Naive thymus-derived CD4-positive, alpha-beta T cell (primary cell): ENCODE measurements at regions not wholly inside any gene's neighbourhood (a gene's known extent, or its start where the extent isn't known, plus 50 kb on each side); places are given as distances from the start of the nearest gene placed in this dataset.

Source experiments
- ATAC-seq: fragments of 150-1000 bp; cut with Tn5 transposase; 2 replicates; pipeline ENCODE4 v1.10.0; 2021; ENCODE audit warnings: mild to moderate bottlenecking, moderate library complexity
- CTCF ChIA-PET: fragments of 350-600 bp; sonication (Branson Sonifier 250); formaldehyde crosslinking; loops from one replicate; lab custom pipeline; 2021; ENCODE audit warnings: antibody characterized with exemption; lab: Charles Lee
- POLR2A ChIA-PET: fragments of 350-600 bp; sonication (Branson Sonifier 250); formaldehyde crosslinking; loops from one replicate; lab custom pipeline; 2021; ENCODE audit warnings: antibody characterized with exemption, inconsistent platforms; lab: Charles Lee
- DNase-seq, 9 donors: peaks; one replicate each; pipeline versions ENCODE4 v3.0.0 to v3.0.0-alpha.2; 2020 to 2022; ENCODE audit warnings: mixed read lengths in 1 of 9
- H3K27ac ChIP-seq: one replicate; pipeline ENCODE4 v1.7.0; 2013; ENCODE audit warnings: mild to moderate bottlenecking, low read depth, low read length, moderate library complexity
- H3K27me3 ChIP-seq, 2 donors: one replicate each; pipeline ENCODE4 v1.7.0; 2013; ENCODE audit warnings: low read length in 2 of 2, mild to moderate bottlenecking in 2 of 2, moderate library complexity in 2 of 2; ENCODE audit not compliant: control insufficient read depth in 2 of 2, insufficient read depth in 2 of 2
- H3K36me3 ChIP-seq, 3 experiments: 1 replicate in 2 of 3; 2 replicates in 1 of 3; pipeline ENCODE4 v1.7.0; 2013; ENCODE audit warnings: low read length in 3 of 3, mild to moderate bottlenecking in 3 of 3, moderate library complexity in 1 of 3; ENCODE audit not compliant: insufficient read depth in 3 of 3, control insufficient read depth in 2 of 3
- H3K4me1 ChIP-seq, 2 donors: one replicate each; pipeline ENCODE4 v1.7.0; 2013; ENCODE audit warnings: low read length in 2 of 2, mild to moderate bottlenecking in 2 of 2, moderate library complexity in 1 of 2; ENCODE audit not compliant: control insufficient read depth in 2 of 2, insufficient read depth in 2 of 2
- H3K4me3 ChIP-seq: 2 replicates; pipeline ENCODE4 v1.7.0; 2013; ENCODE audit warnings: mild to moderate bottlenecking, low read length
- H3K9me3 ChIP-seq, 3 experiments: 1 replicate in 2 of 3; 2 replicates in 1 of 3; pipeline ENCODE4 v1.7.0; 2013; ENCODE audit warnings: low read length in 3 of 3; ENCODE audit not compliant: control insufficient read depth in 2 of 3
- H3K27ac Mint-ChIP-seq, 9 donors: one replicate each; pipeline ENCODE4 v1.8.0; 2020 to 2022; ENCODE audit warnings: mixed read lengths in 9 of 9, mild to moderate bottlenecking in 8 of 9, moderate library complexity in 5 of 9, inconsistent platforms in 2 of 9
- H3K27me3 Mint-ChIP-seq, 5 donors: one replicate each; pipeline ENCODE4 v1.8.0; 2021 to 2022; ENCODE audit warnings: mixed read lengths in 5 of 5, mild to moderate bottlenecking in 1 of 5
- H3K36me3 Mint-ChIP-seq, 5 donors: one replicate each; pipeline ENCODE4 v1.8.0; 2020 to 2022; ENCODE audit warnings: mixed read lengths in 5 of 5, mild to moderate bottlenecking in 3 of 5, inconsistent platforms in 1 of 5
- H3K4me1 Mint-ChIP-seq, 7 donors: one replicate each; pipeline ENCODE4 v1.8.0; 2020 to 2022; ENCODE audit warnings: mixed read lengths in 7 of 7, mild to moderate bottlenecking in 3 of 7, inconsistent platforms in 1 of 7
- H3K4me3 Mint-ChIP-seq, 10 donors: one replicate each; pipeline ENCODE4 v1.8.0; 2020 to 2022; ENCODE audit warnings: mild to moderate bottlenecking in 10 of 10, mixed read lengths in 10 of 10, moderate library complexity in 6 of 10, inconsistent platforms in 2 of 10
- H3K9me3 Mint-ChIP-seq, 11 donors: one replicate each; pipeline ENCODE4 v1.8.0; 2020 to 2022; ENCODE audit warnings: mixed read lengths in 11 of 11, mild to moderate bottlenecking in 4 of 11, inconsistent platforms in 1 of 11, moderate library complexity in 1 of 11
- intact Hi-C, 2 donors: fragments of 100-400 bp; cut with micrococcal nuclease; formaldehyde crosslinking; loops; one replicate each; pipeline ENCODE4 v1.15.1; 2023

GRCh38 chr6:110552076-110552475 is 75.7 kb upstream of the SLC22A16 start:
- no peaks in the 10 kb centered on the region for H3K27me3 ChIP-seq
- H3K4me3 ChIP-seq: no peak overlapping the region
- Mint-ChIP-seq H3K4me1 (peaks cover 0 to 5% (median 0%) of the 10 kb centered on the region in 7 donors), H3K9me3 (peaks cover 2 to 29% (median 6%) of the 10 kb centered on the region in 11 donors), H3K4me3 (no peak overlapping the region), H3K36me3 (peaks cover 0 to 4% (median 0%) of the 10 kb centered on the region in 5 donors), H3K27ac (no peak overlapping the region), H3K27me3 (peaks cover 7 to 18% (median 10%) of the 10 kb centered on the region in 5 donors)
- no peaks in the 10 kb centered on the region for H3K4me1 ChIP-seq
- no peak for DNase-seq
- POLR2A ChIA-PET: no interaction called here
- H3K9me3 ChIP-seq: no peaks in the 10 kb centered on the region
- ATAC-seq: no peak
- H3K27ac ChIP-seq: no peak overlapping the region
- CTCF ChIA-PET: no interaction called here
- no peaks in the 10 kb centered on the region for H3K36me3 ChIP-seq
- intact Hi-C loops: no loop called here

GRCh38 chr6:110551088-110551487 is 74.7 kb upstream of the SLC22A16 start:
- DNase-seq: no peak
- intact Hi-C loops: no loop called here
- H3K36me3 Mint-ChIP-seq: peaks cover 0 to 4% (median 0%) of the 10 kb centered on the region in 5 donors
- Histone ChIP-seq H3K36me3 (no peaks in the 10 kb centered on the region), H3K9me3 (no peaks in the 10 kb centered on the region), H3K27me3 (no peaks in the 10 kb centered on the region), H3K4me1 (no peaks in the 10 kb centered on the region), H3K4me3 (no peak overlapping the region), H3K27ac (no peak overlapping the region)
- H3K27ac Mint-ChIP-seq: no peak overlapping the region
- peaks cover 3 to 29% (median 6%) of the 10 kb centered on the region in 11 donors for H3K9me3 Mint-ChIP-seq
- H3K27me3 Mint-ChIP-seq: peaks cover 7 to 18% (median 10%) of the 10 kb centered on the region in 5 donors
- ATAC-seq: no peak
- peaks cover 0 to 1% (median 0%) of the 10 kb centered on the region in 7 donors for H3K4me1 Mint-ChIP-seq
- POLR2A ChIA-PET: no interaction called here
- CTCF ChIA-PET: no interaction called here
- H3K4me3 Mint-ChIP-seq: no peak overlapping the region

GRCh38 chr6:110550353-110550752 is 73.9 kb upstream of the SLC22A16 start:
- ATAC-seq: no peak
- Mint-ChIP-seq H3K36me3 (peaks cover 0 to 4% (median 4%) of the 10 kb centered on the region in 5 donors), H3K27me3 (peaks cover 7 to 23% (median 10%) of the 10 kb centered on the region in 5 donors), H3K9me3 (peaks cover 3 to 34% (median 7%) of the 10 kb centered on the region in 11 donors), H3K4me3 (no peak overlapping the region), H3K27ac (no peak overlapping the region), H3K4me1 (peaks cover 0 to 1% (median 0%) of the 10 kb centered on the region in 7 donors)
- intact Hi-C loops: no loop called here
- no peak overlapping the region for H3K4me3 ChIP-seq
- no peaks in the 10 kb centered on the region for H3K4me1 ChIP-seq
- DNase-seq: no peak
- H3K9me3 ChIP-seq: no peaks in the 10 kb centered on the region
- no peak overlapping the region for H3K27ac ChIP-seq
- H3K27me3 ChIP-seq: no peaks in the 10 kb centered on the region
- H3K36me3 ChIP-seq: no peaks in the 10 kb centered on the region
- ChIA-PET POLR2A (no interaction called here), CTCF (no interaction called here)

- Histone ChIP-seq H3K27ac (no peak overlapping the region), H3K9me3 (no peaks in the 10 kb centered on the region), H3K27me3 (no peaks in the 10 kb centered on the region), H3K4me1 (no peaks in the 10 kb centered on the region), H3K36me3 (no peaks in the 10 kb centered on the region), H3K4me3 (no peak overlapping the region)
- ATAC-seq (no peak), DNase-seq (no peak)
- no peak overlapping the region for H3K4me3 Mint-ChIP-seq
- H3K27me3 Mint-ChIP-seq: peaks cover 7 to 24% (median 10%) of the 10 kb centered on the region in 5 donors
- no peak overlapping the region for H3K27ac Mint-ChIP-seq
- H3K4me1 Mint-ChIP-seq: peaks cover 0 to 5% (median 0%) of the 10 kb centered on the region in 7 donors
- peaks cover 4 to 44% (median 11%) of the 10 kb centered on the region in 11 donors for H3K9me3 Mint-ChIP-seq
- H3K36me3 Mint-ChIP-seq: peaks cover 0 to 8% (median 4%) of the 10 kb centered on the region in 5 donors
- CTCF ChIA-PET: no interaction called here
- POLR2A ChIA-PET: no interaction called here
- intact Hi-C loops: no loop called here
Observed at GRCh38 chr6:110549277-110549676, 72.9 kb upstream of the SLC22A16 start.

GRCh38 chr6:110548110-110548847 is 71.9 kb upstream of the SLC22A16 start:
- CTCF ChIA-PET: interaction anchor here (0.5 kb wide), 1 partner anchor 575 kb away, joined by 4 read pairs; no protein-coding TSS in a partner anchor
- Histone ChIP-seq H3K4me1 (no peaks in the 10 kb centered on the region), H3K36me3 (no peaks in the 10 kb centered on the region), H3K9me3 (no peaks in the 10 kb centered on the region), H3K4me3 (no peak overlapping the region), H3K27me3 (no peaks in the 10 kb centered on the region), H3K27ac (no peak overlapping the region)
- Mint-ChIP-seq H3K4me3 (no peak overlapping the region), H3K27ac (no peak overlapping the region), H3K36me3 (peaks cover 0 to 10% (median 4%) of the 10 kb centered on the region in 5 donors), H3K27me3 (peaks cover 7 to 24% (median 10%) of the 10 kb centered on the region in 5 donors), H3K4me1 (peaks cover 0 to 11% (median 0%) of the 10 kb centered on the region in 7 donors), H3K9me3 (peaks cover 4 to 39% (median 11%) of the 10 kb centered on the region in 11 donors)
- POLR2A ChIA-PET: no interaction called here
- intact Hi-C loops: no loop called here
- ATAC-seq (no peak), DNase-seq (no peak)

- Histone ChIP-seq H3K4me3 (no peak overlapping the region), H3K27ac (no peak overlapping the region), H3K9me3 (no peaks in the 10 kb centered on the region), H3K4me1 (no peaks in the 10 kb centered on the region), H3K27me3 (no peaks in the 10 kb centered on the region), H3K36me3 (no peaks in the 10 kb centered on the region)
- H3K27me3 Mint-ChIP-seq: peaks cover 1 to 23% (median 10%) of the 10 kb centered on the region in 5 donors
- H3K9me3 Mint-ChIP-seq: peaks cover 4 to 30% (median 10%) of the 10 kb centered on the region in 11 donors
- H3K4me3 Mint-ChIP-seq: no peak overlapping the region
- ChIA-PET CTCF (no interaction called here), POLR2A (no interaction called here)
- H3K27ac Mint-ChIP-seq: no peak overlapping the region
- H3K4me1 Mint-ChIP-seq: peaks cover 0 to 11% (median 0%) of the 10 kb centered on the region in 7 donors
- DNase-seq (no peak), ATAC-seq (no peak)
- peaks cover 0 to 10% (median 4%) of the 10 kb centered on the region in 5 donors for H3K36me3 Mint-ChIP-seq
- intact Hi-C loops: no loop called here
Observed at GRCh38 chr6:110547266-110547964, 71.0 kb upstream of the SLC22A16 start.
